IMR-90 (cell line): ENCODE measurements at regions not wholly inside any gene's neighbourhood (a gene's known extent, or its start where the extent isn't known, plus 50 kb on each side); places are given as distances from the start of the nearest gene placed in this dataset.

ENCODE experiments used
- BHLHE40 ChIP-seq: fragments of 150-350 bp; IDR thresholded peaks from 2 replicates; pipeline ENCODE4 v1.6.1; 2016; ENCODE audit warnings: mild to moderate bottlenecking, low read depth, low read length
- MAZ ChIP-seq: IDR thresholded peaks from 2 replicates; pipeline ENCODE4 v1.6.1; 2012; ENCODE audit warnings: low read depth, mild to moderate bottlenecking, low read length, improper control_type of control experiment, moderate library complexity, borderline replicate concordance
- NFE2L2 ChIP-seq: fragments of 150-350 bp; IDR thresholded peaks from 2 replicates; pipeline ENCODE4 v1.6.1; 2016; ENCODE audit warnings: low read depth, mild to moderate bottlenecking, low read length
- POLR2A ChIP-seq: IDR thresholded peaks from 2 replicates; pipeline ENCODE4 v1.6.1; 2012; ENCODE audit warnings: mild to moderate bottlenecking, low read depth, low read length
- RAD21 ChIP-seq: IDR thresholded peaks from 2 replicates; pipeline ENCODE4 v1.6.1; 2012; ENCODE audit warnings: low read length, improper control_type of control experiment
- RCOR1 ChIP-seq: IDR thresholded peaks from 2 replicates; pipeline ENCODE4 v1.6.1; 2012; ENCODE audit warnings: mild to moderate bottlenecking, low read length, improper control_type of control experiment; ENCODE audit not compliant: insufficient replicate concordance
- RFX5 ChIP-seq: IDR thresholded peaks from 2 replicates; pipeline ENCODE4 v1.8.0; 2012; ENCODE audit warnings: low read depth, mild to moderate bottlenecking, low read length, moderate library complexity
- SMC3 ChIP-seq: fragments of 150-350 bp; IDR thresholded peaks from 2 replicates; pipeline ENCODE4 v1.6.1; 2016; ENCODE audit warnings: low read depth, mild to moderate bottlenecking, antibody characterized with exemption, low read length, moderate library complexity
- TF ChIP-seq, protein P1 (sequence below): fragments of 150-350 bp; IDR thresholded peaks from 2 replicates; pipeline ENCODE4 v1.6.1; 2017; ENCODE audit warnings: mild to moderate bottlenecking, antibody characterized with exemption, low read length, low read depth
- TF ChIP-seq, protein P2 (sequence below): conservative IDR thresholded peaks from 2 replicates; pipeline ENCODE4 v1.5.1; 2012; ENCODE audit warnings: mild to moderate bottlenecking, low read depth, low read length, improper control_type of control experiment

DNA sequence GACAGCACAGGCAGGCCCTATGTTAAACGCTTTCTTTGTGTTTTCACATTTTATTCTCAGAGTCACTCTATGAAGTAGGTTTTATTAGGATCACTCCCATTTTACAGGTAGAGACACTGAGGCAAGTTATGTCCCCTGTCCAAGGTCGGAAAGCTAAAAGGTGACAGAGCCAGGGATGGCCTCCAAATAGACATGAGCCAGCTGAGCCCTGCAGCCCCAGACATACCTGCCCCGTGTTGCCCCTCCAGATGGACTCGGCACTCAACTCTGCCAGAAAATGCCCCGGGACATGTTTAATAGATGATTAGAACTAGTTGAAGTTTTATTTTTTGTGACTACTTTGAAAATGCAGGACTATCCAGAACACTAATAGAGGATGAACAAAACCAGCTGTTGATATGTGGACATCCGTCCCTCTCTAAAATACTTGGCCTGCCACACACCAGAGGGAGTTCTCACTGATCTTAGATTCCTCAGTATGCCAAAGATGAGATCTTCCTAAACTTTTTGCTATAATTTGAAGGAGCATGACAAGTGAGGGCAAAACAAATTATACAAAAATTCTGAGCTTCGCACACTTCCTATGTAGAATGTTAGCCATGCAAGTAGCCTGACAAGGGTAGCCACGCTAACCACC is 258.6 kb upstream of the ADAMTS16 start:
- TF ChIP-seq, protein P1, sequence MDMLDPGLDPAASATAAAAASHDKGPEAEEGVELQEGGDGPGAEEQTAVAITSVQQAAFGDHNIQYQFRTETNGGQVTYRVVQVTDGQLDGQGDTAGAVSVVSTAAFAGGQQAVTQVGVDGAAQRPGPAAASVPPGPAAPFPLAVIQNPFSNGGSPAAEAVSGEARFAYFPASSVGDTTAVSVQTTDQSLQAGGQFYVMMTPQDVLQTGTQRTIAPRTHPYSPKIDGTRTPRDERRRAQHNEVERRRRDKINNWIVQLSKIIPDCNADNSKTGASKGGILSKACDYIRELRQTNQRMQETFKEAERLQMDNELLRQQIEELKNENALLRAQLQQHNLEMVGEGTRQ, result no peak
- TF ChIP-seq, protein P2, sequence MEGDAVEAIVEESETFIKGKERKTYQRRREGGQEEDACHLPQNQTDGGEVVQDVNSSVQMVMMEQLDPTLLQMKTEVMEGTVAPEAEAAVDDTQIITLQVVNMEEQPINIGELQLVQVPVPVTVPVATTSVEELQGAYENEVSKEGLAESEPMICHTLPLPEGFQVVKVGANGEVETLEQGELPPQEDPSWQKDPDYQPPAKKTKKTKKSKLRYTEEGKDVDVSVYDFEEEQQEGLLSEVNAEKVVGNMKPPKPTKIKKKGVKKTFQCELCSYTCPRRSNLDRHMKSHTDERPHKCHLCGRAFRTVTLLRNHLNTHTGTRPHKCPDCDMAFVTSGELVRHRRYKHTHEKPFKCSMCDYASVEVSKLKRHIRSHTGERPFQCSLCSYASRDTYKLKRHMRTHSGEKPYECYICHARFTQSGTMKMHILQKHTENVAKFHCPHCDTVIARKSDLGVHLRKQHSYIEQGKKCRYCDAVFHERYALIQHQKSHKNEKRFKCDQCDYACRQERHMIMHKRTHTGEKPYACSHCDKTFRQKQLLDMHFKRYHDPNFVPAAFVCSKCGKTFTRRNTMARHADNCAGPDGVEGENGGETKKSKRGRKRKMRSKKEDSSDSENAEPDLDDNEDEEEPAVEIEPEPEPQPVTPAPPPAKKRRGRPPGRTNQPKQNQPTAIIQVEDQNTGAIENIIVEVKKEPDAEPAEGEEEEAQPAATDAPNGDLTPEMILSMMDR, result no peak
- TF ChIP-seq POLR2A (no peak), SMC3 (no peak), RFX5 (no peak), MAZ (no peak), RAD21 (no peak), BHLHE40 (no peak), RCOR1 (no peak), NFE2L2 (no peak)
